ENCODE measurements at regions not wholly inside any gene's neighbourhood (a gene's known extent, or its start where the extent isn't known, plus 50 kb on each side); places are given as distances from the start of the nearest gene placed in this dataset.

- Histone ChIP-seq H3K36me3 (ENCODE audit: control insufficient read depth in 2 of 2, extremely low read depth in 1 of 2, insufficient read depth in 2 of 2, low read length in 2 of 2) (no peaks in the 10 kb centered on the region), H3K9me1 (ENCODE audit: control insufficient read depth, extremely low read depth, insufficient read depth, low read length) (no peaks in the 10 kb centered on the region), H4K20me1 (ENCODE audit: control insufficient read depth, extremely low read depth, insufficient read depth, low read length) (no peaks in the 10 kb centered on the region), H3K4me1 (ENCODE audit: control insufficient read depth, extremely low read depth, insufficient read depth, low read length) (no peaks in the 10 kb centered on the region), H3K4me3 (ENCODE audit: control insufficient read depth in 2 of 3, extremely low read depth in 1 of 3, insufficient read depth in 2 of 3, low read depth in 1 of 3, low read length in 3 of 3) (no peak overlapping the region), H3K9me3 (ENCODE audit: control insufficient read depth, low read depth, low read length) (no peaks in the 10 kb centered on the region), H3K9ac (ENCODE audit: control insufficient read depth, extremely low read depth, insufficient read depth, low read length) (no peak overlapping the region), H3K27me3 (ENCODE audit: control insufficient read depth, extremely low read depth, insufficient read depth, low read length) (no peaks in the 10 kb centered on the region), H3K79me2 (ENCODE audit: control insufficient read depth, insufficient read depth, low read length) (no peaks in the 10 kb centered on the region), H3K4me2 (ENCODE audit: control insufficient read depth, extremely low read depth, insufficient read depth, low read depth, low read length) (no peak overlapping the region), H3K27ac (ENCODE audit: control insufficient read depth, insufficient read depth, low read length) (no peak overlapping the region), H2AFZ (ENCODE audit: control insufficient read depth, low read length) (no peak overlapping the region)
- TF ChIP-seq CTCF (optimal IDR thresholded peaks at IDR 0.05 in 1 of 3, IDR thresholded peaks at IDR 0.05 in 1 of 3, conservative IDR thresholded peaks at IDR 0.05 in 1 of 3; ENCODE audit: extremely low read depth in 1 of 3, insufficient read depth in 2 of 3, low read length in 3 of 3), result no peak
- no peak for TF ChIP-seq EZH2 (IDR thresholded peaks at IDR 0.05; ENCODE audit: low read length)
- dilution Hi-C loops (cut with MboI; ENCODE audit: extremely low pct_ligation_motif_present, low sequenced_read_pairs), result no loop called here
- DNase-seq (ENCODE audit: low read depth, low spot score), result no peak
- FAIRE-seq, result no peak
These were observed 881.8 kb upstream of the PCDH10 start for GRCh38 chr4:132267321-132267720.

GRCh38 chr4:132269303-132269990, 879.6 kb upstream of the PCDH10 start:
- dilution Hi-C loops (cut with MboI; ENCODE audit: extremely low pct_ligation_motif_present, low sequenced_read_pairs), result no loop called here
- Histone ChIP-seq H3K27ac (ENCODE audit: control insufficient read depth, insufficient read depth, low read length) (no peak overlapping the region), H3K9me3 (ENCODE audit: control insufficient read depth, low read depth, low read length) (no peaks in the 10 kb centered on the region), H3K9me1 (ENCODE audit: control insufficient read depth, extremely low read depth, insufficient read depth, low read length) (no peaks in the 10 kb centered on the region), H4K20me1 (ENCODE audit: control insufficient read depth, extremely low read depth, insufficient read depth, low read length) (no peaks in the 10 kb centered on the region), H3K4me3 (ENCODE audit: control insufficient read depth in 2 of 3, extremely low read depth in 1 of 3, insufficient read depth in 2 of 3, low read depth in 1 of 3, low read length in 3 of 3) (no peak overlapping the region), H3K27me3 (ENCODE audit: control insufficient read depth, extremely low read depth, insufficient read depth, low read length) (no peaks in the 10 kb centered on the region), H3K4me2 (ENCODE audit: control insufficient read depth, extremely low read depth, insufficient read depth, low read depth, low read length) (no peak overlapping the region), H3K79me2 (ENCODE audit: control insufficient read depth, insufficient read depth, low read length) (no peaks in the 10 kb centered on the region), H3K36me3 (ENCODE audit: control insufficient read depth in 2 of 2, extremely low read depth in 1 of 2, insufficient read depth in 2 of 2, low read length in 2 of 2) (no peaks in the 10 kb centered on the region), H2AFZ (ENCODE audit: control insufficient read depth, low read length) (no peak overlapping the region), H3K9ac (ENCODE audit: control insufficient read depth, extremely low read depth, insufficient read depth, low read length) (no peak overlapping the region), H3K4me1 (ENCODE audit: control insufficient read depth, extremely low read depth, insufficient read depth, low read length) (no peaks in the 10 kb centered on the region)
- DNase-seq (ENCODE audit: low read depth, low spot score) (no peak), FAIRE-seq (no peak)
- no peak for TF ChIP-seq EZH2 (IDR thresholded peaks at IDR 0.05; ENCODE audit: low read length)
- no peak for TF ChIP-seq CTCF (optimal IDR thresholded peaks at IDR 0.05 in 1 of 3, IDR thresholded peaks at IDR 0.05 in 1 of 3, conservative IDR thresholded peaks at IDR 0.05 in 1 of 3; ENCODE audit: extremely low read depth in 1 of 3, insufficient read depth in 2 of 3, low read length in 3 of 3)
